ENCODE measurements at regions not wholly inside any gene's neighbourhood (a gene's known extent, or its start where the extent isn't known, plus 50 kb on each side); places are given as distances from the start of the nearest gene placed in this dataset.
"Not testable (repeated sequence)": the region's sequence is repeated elsewhere in the genome, so short reads cannot be mapped to it uniquely, and the experiment has no call there.

- TF ChIP-seq ZNF18 (tag by site-specific recombination; IDR thresholded peaks at IDR 0.05) (no peak), ZNF626 (tag by site-specific recombination; IDR thresholded peaks at IDR 0.05) (no peak), ZNF24 (tag by site-specific recombination; IDR thresholded peaks at IDR 0.05) (no peak), ZNF510 (tag by site-specific recombination; IDR thresholded peaks at IDR 0.05; ENCODE audit: insufficient replicate concordance) (no peak), SP2 (tag by site-specific recombination; IDR thresholded peaks at IDR 0.05) (no peak), ZNF701 (tag by site-specific recombination; IDR thresholded peaks at IDR 0.05) (no peak), OVOL3 (tag by site-specific recombination; IDR thresholded peaks at IDR 0.05) (no peak), ZNF621 (tag by site-specific recombination; IDR thresholded peaks at IDR 0.05) (no peak), ZNF654 (tag by site-specific recombination; IDR thresholded peaks at IDR 0.05; ENCODE audit: low read depth) (no peak)
These were observed 131.1 kb downstream of the PYDC2 start (continued) for GRCh38 chr3:191592105-191592504.

DNA sequence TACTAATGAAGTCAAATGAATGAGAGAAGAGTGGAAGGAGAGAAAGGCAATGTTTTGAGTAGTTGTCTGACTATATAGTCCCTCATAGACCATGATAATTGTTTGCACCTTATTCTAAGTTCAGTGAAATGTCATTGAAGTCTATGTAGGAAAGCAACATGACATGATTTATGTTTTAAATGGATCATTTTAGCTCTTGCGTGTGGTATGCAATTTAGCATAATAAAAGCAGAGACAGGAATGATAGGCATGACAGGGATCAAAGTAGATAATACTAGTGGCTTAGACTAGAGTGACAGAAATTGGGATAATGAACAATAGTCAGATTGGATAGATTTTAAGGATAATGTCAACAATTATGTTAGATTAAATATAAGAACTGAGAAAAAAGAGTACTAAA, 132.5 kb downstream of the PYDC2 start:
- H3K9me3 ChIP-seq (ENCODE audit: control insufficient read depth, insufficient read depth, low read depth, low read length): no peaks in the 10 kb centered on the region
- POLR2A ChIA-PET: no interaction called here
- CTCF ChIA-PET: no interaction called here
- no peak overlapping the region for H3K27ac ChIP-seq (ENCODE audit: extremely low read depth, low read depth, low read length)
- H3K4me3 ChIP-seq (ENCODE audit: low read depth, low read length): no peak overlapping the region
- TF ChIP-seq ZSCAN30 (tag by site-specific recombination; IDR thresholded peaks at IDR 0.05): no peak
- no peaks in the 10 kb centered on the region for H3K36me3 ChIP-seq (ENCODE audit: control insufficient read depth in 2 of 2, insufficient read depth in 1 of 2, low read length in 2 of 2)
- no peaks in the 10 kb centered on the region for H3K4me1 ChIP-seq (ENCODE audit: control insufficient read depth, insufficient read depth, low read length)

DNA sequence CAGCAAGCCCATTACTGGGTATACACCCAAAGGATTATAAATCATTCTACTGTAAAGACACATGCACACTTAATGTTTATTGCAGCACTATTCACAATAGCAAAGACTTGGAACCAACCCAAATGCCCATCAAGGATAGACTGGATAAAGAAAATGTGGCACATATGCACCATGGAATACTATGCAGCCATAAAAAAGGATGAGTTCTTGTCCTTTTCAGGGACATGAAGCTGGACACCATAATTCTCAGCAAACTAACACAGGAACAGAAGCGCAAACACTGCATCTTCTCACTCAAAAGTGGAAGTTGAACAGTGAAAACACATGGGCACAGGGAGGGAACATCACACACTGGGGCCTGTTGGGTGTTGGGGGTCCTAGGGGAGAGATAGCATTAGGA, 154.5 kb downstream of the PYDC2 start:
- H3K9me3 ChIP-seq (ENCODE audit: control insufficient read depth, insufficient read depth, low read depth, low read length); POLR2A ChIA-PET; H3K4me1 ChIP-seq (ENCODE audit: control insufficient read depth, insufficient read depth, low read length); H3K4me3 ChIP-seq (ENCODE audit: low read depth, low read length); H3K27ac ChIP-seq (ENCODE audit: extremely low read depth, low read depth, low read length); H3K36me3 ChIP-seq (ENCODE audit: control insufficient read depth in 2 of 2, insufficient read depth in 1 of 2, low read length in 2 of 2); CTCF ChIA-PET: not testable (repeated sequence)
- TF ChIP-seq, protein P1, sequence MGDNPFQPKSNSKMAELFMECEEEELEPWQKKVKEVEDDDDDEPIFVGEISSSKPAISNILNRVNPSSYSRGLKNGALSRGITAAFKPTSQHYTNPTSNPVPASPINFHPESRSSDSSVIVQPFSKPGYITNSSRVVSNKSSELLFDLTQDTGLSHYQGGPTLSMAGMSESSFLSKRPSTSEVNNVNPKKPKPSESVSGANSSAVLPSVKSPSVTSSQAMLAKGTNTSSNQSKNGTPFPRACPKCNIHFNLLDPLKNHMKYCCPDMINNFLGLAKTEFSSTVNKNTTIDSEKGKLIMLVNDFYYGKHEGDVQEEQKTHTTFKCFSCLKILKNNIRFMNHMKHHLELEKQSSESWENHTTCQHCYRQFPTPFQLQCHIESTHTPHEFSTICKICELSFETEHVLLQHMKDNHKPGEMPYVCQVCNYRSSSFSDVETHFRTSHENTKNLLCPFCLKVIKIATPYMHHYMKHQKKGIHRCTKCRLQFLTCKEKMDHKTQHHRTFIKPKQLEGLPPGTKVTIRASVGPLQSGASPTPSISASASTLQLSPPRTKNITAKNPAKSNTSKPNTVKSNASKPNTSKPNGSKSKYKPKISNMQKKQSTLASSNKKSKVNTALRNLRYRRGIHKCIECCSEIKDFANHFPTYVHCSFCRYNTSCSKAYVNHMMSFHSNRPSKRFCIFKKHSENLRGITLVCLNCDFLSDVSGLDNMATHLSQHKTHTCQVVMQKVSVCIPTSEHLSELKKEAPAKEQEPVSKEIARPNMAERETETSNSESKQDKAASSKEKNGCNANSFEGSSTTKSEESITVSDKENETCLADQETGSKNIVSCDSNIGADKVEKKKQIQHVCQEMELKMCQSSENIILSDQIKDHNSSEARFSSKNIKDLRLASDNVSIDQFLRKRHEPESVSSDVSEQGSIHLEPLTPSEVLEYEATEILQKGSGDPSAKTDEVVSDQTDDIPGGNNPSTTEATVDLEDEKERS (tag by site-specific recombination; IDR thresholded peaks at IDR 0.05): 0 out of 2 replicates have a peak, but pooled peaks have one; percentile 39
- peak; percentile 78 for TF ChIP-seq ZNF146 (tag by site-specific recombination; IDR thresholded peaks at IDR 0.05)

DNA sequence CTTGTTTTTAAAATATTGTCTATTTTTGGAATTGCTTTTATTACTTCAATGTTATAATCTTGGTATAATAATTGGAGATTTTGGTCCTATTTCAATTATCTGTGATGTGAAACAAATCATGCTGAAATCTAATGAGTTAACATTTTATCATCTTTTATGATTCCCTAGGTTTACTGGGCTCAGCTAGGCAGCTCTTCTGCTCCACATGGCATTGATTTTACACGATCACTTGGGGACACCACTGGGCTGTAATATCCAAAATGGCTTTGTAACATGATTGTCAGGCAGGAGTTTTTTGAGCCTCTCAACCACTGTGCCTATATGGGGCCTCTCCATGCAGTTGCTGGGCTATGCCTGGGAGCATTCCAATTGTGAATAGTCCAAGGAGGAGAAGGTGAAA, 163.3 kb downstream of the PYDC2 start:
- Histone ChIP-seq H3K9me3 (ENCODE audit: control insufficient read depth, insufficient read depth, low read depth, low read length) (no peaks in the 10 kb centered on the region), H3K4me1 (ENCODE audit: control insufficient read depth, insufficient read depth, low read length) (no peaks in the 10 kb centered on the region), H3K4me3 (ENCODE audit: low read depth, low read length) (no peak overlapping the region), H3K27ac (ENCODE audit: extremely low read depth, low read depth, low read length) (no peak overlapping the region), H3K36me3 (ENCODE audit: control insufficient read depth in 2 of 2, insufficient read depth in 1 of 2, low read length in 2 of 2) (no peaks in the 10 kb centered on the region)
- ChIA-PET POLR2A (no interaction called here), CTCF (no interaction called here)
- TF ChIP-seq ZNF658 (tag by site-specific recombination; IDR thresholded peaks at IDR 0.05) (no peak), ZNF776 (tag by site-specific recombination; IDR thresholded peaks at IDR 0.05; ENCODE audit: borderline replicate concordance) (no peak), ZNF449 (tag by site-specific recombination; IDR thresholded peaks at IDR 0.05) (no peak), GLIS2 (tag by site-specific recombination; IDR thresholded peaks at IDR 0.05) (no peak), ZNF561 (tag by site-specific recombination; IDR thresholded peaks at IDR 0.05; ENCODE audit: borderline replicate concordance) (no peak), PRDM10 (tag by site-specific recombination; IDR thresholded peaks at IDR 0.05) (no peak), ZFP41 (tag by site-specific recombination; IDR thresholded peaks at IDR 0.05; ENCODE audit: borderline replicate concordance) (no peak)

Measured in HEK293 (cell line).